Spleen (tissue), 11 donors: ENCODE measurements at regions not wholly inside any gene's neighbourhood (a gene's known extent, or its start where the extent isn't known, plus 50 kb on each side); places are given as distances from the start of the nearest gene placed in this dataset.

ENCODE experiments used
- DNase-seq: peaks from one replicate; pipeline ENCODE4 v3.0.0-alpha.2; 2020
- H3K27ac ChIP-seq, 8 donors: fragments of 200-600 bp; sonication (generic) in 7 of 8; 1 replicate in 4 of 8; 2 replicates in 4 of 8; pipeline versions ENCODE4 v1.5.0 to v1.8.0; 2016 to 2021; ENCODE audit warnings: inconsistent platforms in 4 of 8, mild to moderate bottlenecking in 4 of 8, moderate library complexity in 1 of 8
- H3K27me3 ChIP-seq, 7 donors: fragments of 200-600 bp; sonication (generic) in 6 of 7; replicated peaks in 1 of 7; 1 replicate in 4 of 7; 2 replicates in 3 of 7; pipeline versions ENCODE4 v1.5.0 to v1.8.0; 2016 to 2021; ENCODE audit warnings: inconsistent platforms in 3 of 7, mild to moderate bottlenecking in 1 of 7
- H3K36me3 ChIP-seq, 6 donors: fragments of 200-600 bp; sonication (generic) in 5 of 6; 1 replicate in 4 of 6; 2 replicates in 2 of 6; pipeline versions ENCODE4 v1.5.0 to v1.8.0; 2016 to 2021; ENCODE audit warnings: inconsistent platforms in 2 of 6
- H3K4me1 ChIP-seq, 6 donors: fragments of 200-600 bp; sonication (generic) in 5 of 6; 1 replicate in 3 of 6; 2 replicates in 3 of 6; pipeline versions ENCODE4 v1.5.0 to v1.8.0; 2016 to 2021; ENCODE audit warnings: inconsistent platforms in 3 of 6
- H3K4me3 ChIP-seq, 8 donors: fragments of 200-600 bp; sonication (generic) in 7 of 8; 1 replicate in 4 of 8; 2 replicates in 4 of 8; pipeline versions ENCODE4 v1.5.0 to v1.8.0; 2016 to 2021; ENCODE audit warnings: inconsistent platforms in 4 of 8, mild to moderate bottlenecking in 4 of 8, moderate library complexity in 2 of 8
- H3K9me3 ChIP-seq, 8 donors: fragments of 200-600 bp; sonication (generic) in 7 of 8; 1 replicate in 4 of 8; 2 replicates in 4 of 8; pipeline versions ENCODE4 v1.5.0 to v1.8.0; 2016 to 2021; ENCODE audit warnings: inconsistent platforms in 4 of 8
- POLR2A ChIP-seq, 3 donors: fragments of 450-650 bp; IDR thresholded peaks; one replicate each; pipeline ENCODE4 v1.5.1; 2017; ENCODE audit warnings: antibody characterized with exemption in 3 of 3, mild to moderate bottlenecking in 1 of 3
- POLR2AphosphoS5 ChIP-seq, 3 donors: sonication (generic); formaldehyde crosslinking; IDR thresholded peaks; one replicate each; pipeline ENCODE4 v1.5.1; 2017; ENCODE audit warnings: antibody characterized with exemption in 3 of 3
- WGBS, 5 donors: extraction: QIAGEN DNeasy Blood & Tissue Kit in 3 of 5; methylation state at CpG; one replicate each; pipeline versions ENCODE4 v1.1.5 to v1.1.7; 2013 to 2018; 5-methylcytosine and 5-hydroxymethylcytosine counted together
- intact Hi-C: fragments of 100-400 bp; cut with DNase I; formaldehyde crosslinking; loops from one replicate; pipeline ENCODE4 v1.15.0; 2023; ENCODE audit warnings: low total_unique reads
- TF ChIP-seq, protein P1 (sequence below), 11 experiments: fragments of 200-600 bp in 7 of 11; fragments of 450-650 bp in 4 of 11; sonication (generic) in 4 of 11; IDR thresholded peaks in 8 of 11; conservative IDR thresholded peaks in 3 of 11; 1 replicate in 7 of 11; 2 replicates in 4 of 11; pipeline versions ENCODE4 v1.4.0 to v1.8.0; 2016 to 2021; ENCODE audit warnings: antibody characterized with exemption in 11 of 11, inconsistent platforms in 4 of 11, mild to moderate bottlenecking in 1 of 11
- donor health status: healthy with polysubstance abuse.
- donor health status: DM: no; HTN: no; CAD: no; lungs with moderate emphysema.
- donor health status: DM: no; HTN: no; CAD: no.
- donor health status: Bipolar disorder and iron deficiency.
- donor health status: healthy.
- donor health status: DM: no; HTN: no; CAD: no.
- donor health status: DM: yes; HTN: yes; CAD: no.

DNA sequence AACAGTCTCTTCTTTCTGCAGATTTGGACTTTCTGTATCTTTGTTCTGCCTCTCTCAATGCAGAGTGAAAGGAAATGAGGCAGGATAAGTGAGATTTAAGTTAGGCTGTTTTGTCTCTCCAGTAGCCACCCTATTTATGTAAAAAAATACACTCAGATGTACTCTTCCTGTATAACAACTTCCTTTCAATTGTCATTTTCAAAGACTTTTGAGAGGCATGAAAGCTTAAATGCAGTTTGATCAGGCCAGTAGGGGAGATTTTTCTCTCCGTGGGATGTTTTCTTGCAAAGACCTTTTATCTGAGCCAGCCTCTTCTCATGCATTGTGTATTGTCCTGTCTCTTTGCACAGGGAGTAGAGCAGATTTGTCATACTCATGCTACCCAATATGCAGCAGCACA is 166.8 kb downstream of the SLITRK5 start:
- WGBS, 5 donors, result 25 to 75% (median 52%) methylated on average over 1 of the region's 1 CpG
- TF ChIP-seq POLR2AphosphoS5 (IDR thresholded peaks at IDR 0.05) (no peak), POLR2A (IDR thresholded peaks at IDR 0.05) (no peak)
- TF ChIP-seq, protein P1, sequence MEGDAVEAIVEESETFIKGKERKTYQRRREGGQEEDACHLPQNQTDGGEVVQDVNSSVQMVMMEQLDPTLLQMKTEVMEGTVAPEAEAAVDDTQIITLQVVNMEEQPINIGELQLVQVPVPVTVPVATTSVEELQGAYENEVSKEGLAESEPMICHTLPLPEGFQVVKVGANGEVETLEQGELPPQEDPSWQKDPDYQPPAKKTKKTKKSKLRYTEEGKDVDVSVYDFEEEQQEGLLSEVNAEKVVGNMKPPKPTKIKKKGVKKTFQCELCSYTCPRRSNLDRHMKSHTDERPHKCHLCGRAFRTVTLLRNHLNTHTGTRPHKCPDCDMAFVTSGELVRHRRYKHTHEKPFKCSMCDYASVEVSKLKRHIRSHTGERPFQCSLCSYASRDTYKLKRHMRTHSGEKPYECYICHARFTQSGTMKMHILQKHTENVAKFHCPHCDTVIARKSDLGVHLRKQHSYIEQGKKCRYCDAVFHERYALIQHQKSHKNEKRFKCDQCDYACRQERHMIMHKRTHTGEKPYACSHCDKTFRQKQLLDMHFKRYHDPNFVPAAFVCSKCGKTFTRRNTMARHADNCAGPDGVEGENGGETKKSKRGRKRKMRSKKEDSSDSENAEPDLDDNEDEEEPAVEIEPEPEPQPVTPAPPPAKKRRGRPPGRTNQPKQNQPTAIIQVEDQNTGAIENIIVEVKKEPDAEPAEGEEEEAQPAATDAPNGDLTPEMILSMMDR (IDR thresholded peaks at IDR 0.05 in 8 of 11, conservative IDR thresholded peaks at IDR 0.05 in 3 of 11), result no peak

DNA sequence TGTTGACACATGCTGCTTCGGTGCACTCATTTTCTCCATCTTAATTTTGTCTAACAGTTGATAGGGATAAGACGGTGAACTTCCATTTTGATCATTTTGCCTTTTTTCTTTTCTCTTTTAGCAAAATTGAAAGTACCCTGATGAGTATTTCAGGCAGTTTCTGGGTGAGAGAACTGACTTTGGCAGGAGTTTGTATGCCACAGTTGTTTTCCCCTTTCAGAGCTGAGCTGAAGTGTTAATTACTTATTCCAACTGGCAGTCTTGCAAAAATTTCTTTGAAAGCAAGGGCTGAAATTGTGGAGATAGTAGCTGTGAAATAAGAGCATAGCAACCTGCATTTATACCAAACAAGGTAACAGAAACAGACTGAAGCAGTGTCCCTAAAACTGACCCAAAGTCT is 180.2 kb downstream of the SLITRK5 start:
- H3K4me1 ChIP-seq, result no peaks in the 10 kb centered on the region
- H3K27me3 ChIP-seq, result no peaks in the 10 kb centered on the region
- WGBS, 5 donors, result 87 to 99% (median 93%) methylated on average over 2 of the region's 2 CpGs
- no peak overlapping the region for H3K27ac ChIP-seq
- DNase-seq, result no peak
- no peak for TF ChIP-seq POLR2A (IDR thresholded peaks at IDR 0.05)
- TF ChIP-seq, protein P1 (IDR thresholded peaks at IDR 0.05 in 8 of 11, conservative IDR thresholded peaks at IDR 0.05 in 3 of 11), result no peak
- no peak for TF ChIP-seq POLR2AphosphoS5 (IDR thresholded peaks at IDR 0.05)
- H3K4me3 ChIP-seq, result no peak overlapping the region
- peaks cover 0 to 24% (median 6%) of the 10 kb centered on the region in 8 donors for H3K9me3 ChIP-seq
- intact Hi-C loops, result no loop called here
- H3K36me3 ChIP-seq, result no peaks in the 10 kb centered on the region

More for the DNA sequence above, 166.8 kb downstream of the SLITRK5 start:
- Histone ChIP-seq H3K9me3 (peaks cover 0 to 4% (median 0%) of the 10 kb centered on the region in 8 donors), H3K36me3 (no peaks in the 10 kb centered on the region), H3K27ac (no peak overlapping the region), H3K4me3 (no peak overlapping the region), H3K27me3 (no peaks in the 10 kb centered on the region), H3K4me1 (no peaks in the 10 kb centered on the region)
- intact Hi-C loops, result no loop called here
- no peak for DNase-seq

DNA sequence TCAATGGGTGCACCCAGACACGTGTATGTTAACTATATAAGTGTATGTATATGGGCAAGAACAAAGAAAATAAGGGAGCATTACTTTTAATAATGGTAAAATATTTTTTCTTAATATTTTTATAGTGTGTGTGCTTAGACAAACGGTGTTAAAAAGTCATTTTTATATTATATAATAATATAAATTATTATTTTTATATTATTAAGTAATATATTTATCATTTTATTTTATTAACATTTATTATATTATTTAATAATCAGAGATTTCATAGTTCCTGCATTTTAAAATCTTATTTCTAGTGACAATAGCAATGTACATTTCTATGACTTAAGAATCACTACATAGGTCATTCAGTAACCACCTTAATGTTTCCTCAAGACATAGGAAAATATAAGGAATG is 184.4 kb downstream of the SLITRK5 start:
- H3K9me3 ChIP-seq, result peaks cover 0 to 28% (median 6%) of the 10 kb centered on the region in 8 donors
- H3K4me3 ChIP-seq, result no peak overlapping the region
- no peaks in the 10 kb centered on the region for H3K36me3 ChIP-seq
- no peaks in the 10 kb centered on the region for H3K27me3 ChIP-seq
- WGBS, 5 donors, result 58 to 70% (median 65%) methylated on average over 2 of the region's 2 CpGs
- TF ChIP-seq, protein P1 (IDR thresholded peaks at IDR 0.05 in 8 of 11, conservative IDR thresholded peaks at IDR 0.05 in 3 of 11), result no peak
- no peak for TF ChIP-seq POLR2A (IDR thresholded peaks at IDR 0.05)
- no peak for TF ChIP-seq POLR2AphosphoS5 (IDR thresholded peaks at IDR 0.05)
- no peak overlapping the region for H3K27ac ChIP-seq
- DNase-seq, result no peak
- intact Hi-C loops, result no loop called here
- H3K4me1 ChIP-seq, result no peaks in the 10 kb centered on the region

DNA sequence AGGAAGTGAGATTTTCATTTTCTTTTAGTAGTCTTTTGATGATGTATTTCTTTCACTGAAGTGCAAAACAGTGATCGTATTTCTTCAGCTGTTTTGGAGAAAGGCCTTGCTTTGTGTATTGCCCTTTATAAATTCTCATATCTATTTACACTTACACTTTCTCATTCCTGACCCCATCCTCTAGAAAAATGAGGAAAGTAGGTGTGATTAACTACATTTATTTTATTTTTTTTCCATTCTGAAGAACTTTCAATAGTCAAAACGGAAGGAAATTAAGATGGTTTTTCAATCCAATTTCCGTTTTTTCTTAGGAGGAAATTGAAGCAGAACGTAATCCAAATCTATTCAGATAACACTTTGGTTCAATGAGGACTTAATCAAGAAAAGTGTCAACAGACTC is 188.1 kb downstream of the SLITRK5 start:
- Histone ChIP-seq H3K4me1 (no peaks in the 10 kb centered on the region), H3K36me3 (no peaks in the 10 kb centered on the region), H3K4me3 (no peak overlapping the region), H3K27me3 (no peaks in the 10 kb centered on the region), H3K27ac (no peak overlapping the region), H3K9me3 (peaks cover 0 to 11% (median 4%) of the 10 kb centered on the region in 8 donors)
- intact Hi-C loops, result no loop called here
- 74 to 93% (median 80%) methylated on average over 4 of the region's 4 CpGs for WGBS, 5 donors
- DNase-seq, result no peak
- no peak for TF ChIP-seq POLR2AphosphoS5 (IDR thresholded peaks at IDR 0.05)
- TF ChIP-seq POLR2A (IDR thresholded peaks at IDR 0.05), result no peak

DNA sequence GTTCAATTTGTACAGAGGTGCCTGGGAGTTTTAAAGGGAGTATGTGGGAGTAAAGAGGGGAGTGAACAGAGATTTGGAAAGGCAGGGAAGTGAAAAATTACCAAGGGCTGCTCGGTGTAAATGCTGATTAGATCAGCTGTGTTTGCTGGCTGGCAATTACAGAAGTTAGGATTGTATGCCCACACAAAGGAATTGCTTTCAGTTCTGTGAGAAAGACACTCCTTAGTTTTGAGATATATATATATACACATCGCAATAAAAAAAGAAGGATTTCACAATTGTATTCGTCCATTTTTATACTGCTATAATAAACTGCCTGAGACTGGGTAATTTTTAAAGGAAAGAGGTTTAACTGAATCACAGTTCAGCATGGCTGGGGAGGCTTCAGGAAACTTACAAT is 196.3 kb downstream of the SLITRK5 start:
- intact Hi-C loops, result no loop called here
- 71 to 85% (median 81%) methylated on average over 3 of the region's 3 CpGs for WGBS, 5 donors

More for the DNA sequence above, 196.3 kb downstream of the SLITRK5 start:
- peaks cover 0 to 16% (median 0%) of the 10 kb centered on the region in 8 donors for H3K9me3 ChIP-seq
- no peaks in the 10 kb centered on the region for H3K4me1 ChIP-seq
- H3K27ac ChIP-seq, result no peak overlapping the region
- no peak for TF ChIP-seq POLR2A (IDR thresholded peaks at IDR 0.05)
- TF ChIP-seq, protein P1 (IDR thresholded peaks at IDR 0.05 in 8 of 11, conservative IDR thresholded peaks at IDR 0.05 in 3 of 11), result no peak
- no peak for TF ChIP-seq POLR2AphosphoS5 (IDR thresholded peaks at IDR 0.05)
- no peaks in the 10 kb centered on the region for H3K36me3 ChIP-seq
- H3K4me3 ChIP-seq, result no peak overlapping the region
- no peak for DNase-seq
- H3K27me3 ChIP-seq, result no peaks in the 10 kb centered on the region
